Hematopoietic multipotent progenitor cell treated with erythropoietin and hydrocortisone succinate and interleukin-3 and kit ligand, for 8 days (in vitro differentiated cells): ENCODE measurements at regions not wholly inside any gene's neighbourhood (a gene's known extent, or its start where the extent isn't known, plus 50 kb on each side); places are given as distances from the start of the nearest gene placed in this dataset.
"Not testable (repeated sequence)": the region's sequence is repeated elsewhere in the genome, so short reads cannot be mapped to it uniquely, and the experiment has no call there.

Source experiments
- DNase-seq: peaks from one replicate; pipeline ENCODE4 v3.0.0-alpha.2; 2015

GRCh38 chr9:89951675-89952074, 346.9 kb downstream of the GADD45G start:
- no peak for DNase-seq

- no peak for DNase-seq
Measured at GRCh38 chr9:89952401-89952800, 347.6 kb downstream of the GADD45G start.

- not testable (repeated sequence) for DNase-seq
Measured at GRCh38 chr9:89953263-89953662, 348.5 kb downstream of the GADD45G start.

DNA sequence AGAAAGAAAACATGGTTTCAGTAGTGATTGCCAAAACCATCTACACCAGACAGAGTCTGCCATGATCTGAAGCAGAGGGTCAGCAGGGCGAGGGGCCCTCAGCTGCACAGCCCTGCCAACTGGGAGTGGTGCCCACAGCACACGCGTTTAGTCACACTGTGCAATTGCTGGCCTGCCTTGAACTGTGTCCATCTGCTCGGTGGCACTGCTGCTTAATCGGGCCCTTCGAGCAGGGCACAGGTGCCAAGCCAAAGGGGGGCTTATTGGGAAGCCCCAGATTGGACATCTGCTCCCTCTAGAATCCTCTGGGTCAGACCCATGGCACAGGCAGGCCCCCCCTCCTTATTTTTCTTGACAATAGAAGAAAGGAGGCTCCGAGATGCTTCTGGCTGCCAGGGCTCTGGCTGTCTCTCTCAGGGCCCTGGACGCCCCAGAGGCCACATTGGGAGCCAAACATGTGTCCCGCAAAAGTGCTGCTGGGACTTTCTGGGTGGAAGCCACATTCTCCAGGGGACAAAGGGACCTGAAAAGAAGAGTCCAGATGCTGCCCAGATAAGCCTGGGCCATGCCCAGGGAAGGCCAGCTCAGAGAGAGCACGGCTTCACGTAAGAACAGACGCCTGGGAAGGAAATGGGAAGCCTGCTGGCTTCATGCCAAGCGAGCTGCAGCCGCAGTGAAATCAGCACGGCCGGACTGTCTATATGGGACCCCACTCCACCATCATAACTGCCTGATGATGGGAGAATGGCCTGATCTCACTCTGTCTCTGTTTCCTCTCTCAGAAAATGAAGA, 349.2 kb downstream of the GADD45G start:
- no peak for DNase-seq

- no peak for DNase-seq
Measured at GRCh38 chr9:89955144-89955543, 350.3 kb downstream of the GADD45G start.

DNA sequence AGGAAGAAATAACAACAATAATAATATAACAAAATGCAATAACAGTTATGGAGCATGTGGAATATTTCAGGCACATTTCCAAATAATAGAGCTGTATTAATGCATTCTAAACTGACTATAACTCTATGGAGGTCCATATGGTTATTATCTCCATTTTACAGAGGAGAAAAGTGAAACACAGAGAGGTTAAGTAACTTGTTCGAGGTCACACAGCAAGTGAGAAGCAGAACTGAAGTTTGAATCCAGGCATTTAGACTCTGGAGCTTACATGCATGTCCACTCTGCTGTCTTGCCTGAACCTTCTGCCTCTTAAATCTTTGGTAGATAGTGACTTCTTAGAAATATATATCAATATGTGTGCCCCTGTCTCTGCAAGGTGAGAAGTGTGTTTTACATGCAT, 350.8 kb downstream of the GADD45G start:
- no peak for DNase-seq

GRCh38 chr9:89956331-89956730, 351.5 kb downstream of the GADD45G start:
- no peak for DNase-seq

GRCh38 chr9:89956907-89957306, 352.1 kb downstream of the GADD45G start:
- DNase-seq = no peak

DNA sequence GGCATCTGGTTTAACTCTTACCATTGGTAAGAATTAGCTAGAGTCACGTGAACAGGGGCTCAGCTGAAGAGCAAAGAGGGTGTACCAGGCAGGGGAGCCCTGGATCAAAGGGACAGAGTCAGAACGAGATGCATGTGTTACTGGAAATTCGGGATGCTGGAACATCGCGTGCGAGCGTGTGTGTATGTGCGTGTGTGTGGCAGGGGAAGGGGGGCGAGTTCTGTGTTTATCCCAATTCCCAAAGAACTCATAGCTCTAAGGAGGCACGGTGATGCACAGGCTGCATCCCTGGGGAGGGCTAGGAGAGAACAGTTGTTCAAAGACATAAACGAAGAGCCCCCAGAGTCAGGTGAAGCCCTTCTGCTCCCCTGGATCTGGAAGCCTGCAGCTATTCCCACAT, 353.3 kb downstream of the GADD45G start:
- no peak for DNase-seq

DNA sequence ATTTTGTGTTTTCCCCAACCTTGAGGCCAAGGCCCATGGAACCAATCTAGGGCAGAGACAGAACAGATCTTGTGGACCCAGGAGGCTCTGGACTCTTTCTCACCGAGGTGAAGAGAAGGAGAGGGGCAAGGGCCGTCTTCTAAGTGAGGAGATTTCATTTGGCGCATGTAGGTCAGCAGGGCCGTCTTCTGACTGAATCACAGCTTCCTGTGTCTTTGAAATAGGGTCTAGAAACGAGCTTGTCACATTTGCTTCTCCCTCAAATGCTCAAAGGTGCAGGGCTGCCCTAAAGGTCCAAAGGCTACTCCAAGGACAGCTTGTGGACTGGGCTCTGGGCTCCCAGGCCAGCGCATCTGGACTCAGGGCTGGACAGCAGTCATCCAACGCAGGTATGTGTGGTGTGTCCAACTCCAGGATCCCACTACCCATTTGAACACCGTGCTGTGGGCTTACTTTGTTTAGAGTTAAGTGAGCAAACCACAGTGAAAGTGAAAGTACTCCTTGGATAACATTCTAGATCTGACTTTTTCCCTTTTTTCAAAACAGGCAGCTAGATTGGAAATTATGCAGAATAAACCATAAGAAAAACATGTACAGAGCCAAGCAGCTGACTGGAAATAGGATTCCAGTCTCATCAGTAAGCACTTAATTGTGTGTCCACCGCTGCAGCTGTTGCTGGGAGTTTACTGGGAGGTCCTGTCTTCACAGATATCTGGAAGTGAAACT, 357.0 kb downstream of the GADD45G start:
- DNase-seq = no peak

- DNase-seq = no peak
Measured at GRCh38 chr9:89963280-89963679, 358.5 kb downstream of the GADD45G start.

GRCh38 chr9:89967527-89967926, 362.7 kb downstream of the GADD45G start:
- DNase-seq = no peak

- no peak for DNase-seq
Measured at GRCh38 chr9:89969156-89969675, 364.4 kb downstream of the GADD45G start.

- DNase-seq = no peak
Measured at GRCh38 chr9:89969881-89970639, 365.2 kb downstream of the GADD45G start.

DNA sequence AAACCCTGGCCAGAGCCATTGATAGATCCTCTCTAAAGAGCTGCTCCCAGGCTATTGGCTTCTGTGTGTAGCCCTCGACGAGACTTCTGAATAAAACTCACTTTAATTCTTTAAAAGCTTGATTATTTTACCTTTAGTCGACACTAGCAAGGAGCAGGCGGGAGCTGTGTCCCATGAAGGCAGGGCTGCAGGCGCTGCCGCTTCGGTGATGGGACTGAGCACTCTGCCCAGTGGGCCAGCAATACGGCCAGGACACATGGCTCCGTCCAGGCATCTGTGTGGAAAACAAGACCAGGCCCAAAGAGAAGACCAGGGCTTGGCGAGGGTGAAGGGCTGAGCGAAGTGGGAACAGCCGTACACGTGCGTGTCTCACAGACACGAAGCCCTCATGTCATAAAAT, 365.9 kb downstream of the GADD45G start:
- DNase-seq = no peak

- DNase-seq = no peak
Measured at GRCh38 chr9:89972535-89972934, 367.7 kb downstream of the GADD45G start.

GRCh38 chr9:89974582-89974981, 369.8 kb downstream of the GADD45G start:
- DNase-seq = no peak

GRCh38 chr9:89975024-89975423, 370.2 kb downstream of the GADD45G start:
- no peak for DNase-seq

DNA sequence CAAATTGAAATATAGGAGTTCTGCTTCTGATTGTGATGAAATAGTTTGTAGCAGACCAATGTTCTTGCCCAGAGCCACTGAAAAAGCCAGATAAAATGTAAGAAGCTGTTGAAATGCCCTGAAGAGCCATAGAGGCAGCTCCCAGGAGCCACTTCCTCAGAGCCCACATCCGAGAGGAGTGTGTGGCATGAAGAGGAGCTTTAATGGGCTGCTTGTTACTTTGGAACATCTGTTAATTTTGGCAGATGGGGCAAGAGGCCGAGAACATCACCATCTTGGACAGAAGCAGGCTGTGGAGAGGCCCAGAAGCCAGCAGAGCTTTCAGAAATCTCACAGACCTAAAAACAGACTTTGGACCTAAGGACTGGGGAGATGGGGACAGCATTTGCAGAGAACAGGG, 370.8 kb downstream of the GADD45G start:
- DNase-seq = no peak

DNA sequence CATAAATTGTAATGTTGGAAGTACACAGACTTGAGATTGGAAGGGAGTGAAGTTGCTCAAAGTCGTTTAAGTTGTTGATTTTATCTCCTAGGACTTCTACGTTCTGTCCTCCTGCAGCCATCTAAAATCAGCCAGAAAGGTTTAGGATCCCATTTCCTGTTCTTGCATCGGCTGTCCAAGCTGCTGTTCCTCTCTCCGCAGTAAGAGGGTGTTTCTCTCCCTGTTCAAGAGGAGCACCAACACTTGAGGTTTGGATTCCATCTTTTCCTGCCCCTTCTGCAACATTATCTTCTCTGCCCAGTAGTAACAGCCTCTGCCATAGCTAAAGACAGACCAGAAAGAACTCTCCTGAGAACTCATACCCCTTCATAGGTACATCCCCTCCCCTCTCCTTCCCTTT, 373.4 kb downstream of the GADD45G start:
- DNase-seq = no peak

GRCh38 chr9:89980600-89980999, 375.8 kb downstream of the GADD45G start:
- no peak for DNase-seq

- DNase-seq = no peak
Measured at GRCh38 chr9:89982016-89982415, 377.2 kb downstream of the GADD45G start.

DNA sequence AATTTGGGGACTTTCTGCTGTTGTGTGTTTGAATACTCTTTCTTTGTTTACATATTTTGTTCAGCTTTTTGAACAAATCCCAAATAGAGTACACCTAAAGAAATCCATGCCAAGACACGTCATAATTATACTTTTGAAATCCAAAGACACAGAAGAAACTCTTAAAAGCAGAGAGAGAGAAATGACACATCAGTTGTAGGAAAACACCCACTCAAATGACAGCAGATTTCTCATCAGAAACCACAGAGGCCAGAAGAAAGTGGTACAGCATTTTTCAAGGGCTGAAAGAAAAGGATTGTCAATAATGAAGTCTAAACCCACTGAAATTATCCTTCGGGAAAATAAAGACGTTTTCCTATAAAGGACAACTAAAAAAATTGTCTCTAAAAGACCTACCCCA, 378.6 kb downstream of the GADD45G start:
- DNase-seq = no peak

GRCh38 chr9:89984214-89984613, 379.4 kb downstream of the GADD45G start:
- no peak for DNase-seq
